ENCODE measurements at regions not wholly inside any gene's neighbourhood (a gene's known extent, or its start where the extent isn't known, plus 50 kb on each side); places are given as distances from the start of the nearest gene placed in this dataset.
"Not testable (repeated sequence)": the region's sequence is repeated elsewhere in the genome, so short reads cannot be mapped to it uniquely, and the experiment has no call there.

GRCh38 chrY:10958122-10958521 lies 1430.4 kb downstream of the TSPY10 start:
- 0 to 30% (median 28%) methylated on average over 1 to 3 of the region's 3 CpGs; no CpG with 5 or more reads in 1 of the 4 donors for WGBS, 4 donors
- intact Hi-C loops (cut with DNase I) = not testable (repeated sequence)

GRCh38 chrY:10973422-10973821 lies 1445.7 kb downstream of the TSPY10 start:
- 21 to 76% (median 57%) methylated on average over 8 to 10 of the region's 10 CpGs; no CpG with 5 or more reads in 1 of the 4 donors for WGBS, 4 donors
- DNase-seq = peak in 1 of 7 donors; percentile 11
- intact Hi-C loops (cut with DNase I) = no loop called here

More at GRCh38 chrY:10958122-10958521, 1430.4 kb downstream of the TSPY10 start:
- H3K27ac ChIP-seq; DNase-seq; H3K27me3 ChIP-seq; H3K36me3 ChIP-seq (replicated peaks in 1 of 2); H3K4me3 ChIP-seq; H3K4me1 ChIP-seq (replicated peaks in 1 of 2); H3K9me3 ChIP-seq (replicated peaks in 1 of 3): not testable (repeated sequence)

GRCh38 chrY:10986655-10987054 lies 1459.0 kb downstream of the TSPY10 start:
- TF ChIP-seq POLR2A (IDR thresholded peaks at IDR 0.05) (no peak), CTCF (IDR thresholded peaks at IDR 0.05) (no peak)
- intact Hi-C loops (cut with DNase I) = no loop called here
- DNase-seq = no peak
- H3K4me3 ChIP-seq = no peak overlapping the region
- no peak overlapping the region for H3K27ac ChIP-seq
- 10 to 57% (median 46%) methylated on average over 1 to 2 of the region's 2 CpGs for WGBS, 4 donors
- no peaks in the 10 kb centered on the region for H3K36me3 ChIP-seq (replicated peaks in 1 of 2)
- no peaks in the 10 kb centered on the region for H3K4me1 ChIP-seq (replicated peaks in 1 of 2)
- no peaks in the 10 kb centered on the region for H3K27me3 ChIP-seq
- no peaks in the 10 kb centered on the region for H3K9me3 ChIP-seq (replicated peaks in 1 of 3)

More at GRCh38 chrY:10973422-10973821, 1445.7 kb downstream of the TSPY10 start:
- Histone ChIP-seq H3K27me3 (no peaks in the 10 kb centered on the region), H3K4me3 (no peak overlapping the region), H3K36me3 (replicated peaks in 1 of 2) (no peaks in the 10 kb centered on the region), H3K27ac (no peak overlapping the region), H3K4me1 (replicated peaks in 1 of 2) (no peaks in the 10 kb centered on the region), H3K9me3 (replicated peaks in 1 of 3) (no peaks in the 10 kb centered on the region)
- TF ChIP-seq POLR2A (IDR thresholded peaks at IDR 0.05) = no peak
- no peak for TF ChIP-seq CTCF (IDR thresholded peaks at IDR 0.05)

GRCh38 chrY:10987626-10988025 lies 1459.9 kb downstream of the TSPY10 start:
- no peak for DNase-seq
- 36 to 41% methylated on average over 1 of the region's 1 CpG; no CpG with 5 or more reads in 2 of the 4 donors for WGBS, 4 donors
- Histone ChIP-seq H3K27me3 (no peaks in the 10 kb centered on the region), H3K36me3 (replicated peaks in 1 of 2) (no peaks in the 10 kb centered on the region), H3K27ac (no peak overlapping the region), H3K9me3 (replicated peaks in 1 of 3) (no peaks in the 10 kb centered on the region), H3K4me3 (no peak overlapping the region), H3K4me1 (replicated peaks in 1 of 2) (no peaks in the 10 kb centered on the region)
- TF ChIP-seq CTCF (IDR thresholded peaks at IDR 0.05) = no peak
- no peak for TF ChIP-seq POLR2A (IDR thresholded peaks at IDR 0.05)
- intact Hi-C loops (cut with DNase I) = no loop called here

- intact Hi-C loops (cut with DNase I) = no loop called here
- Histone ChIP-seq H3K4me1 (replicated peaks in 1 of 2) (no peaks in the 10 kb centered on the region), H3K4me3 (no peak overlapping the region), H3K36me3 (replicated peaks in 1 of 2) (no peaks in the 10 kb centered on the region), H3K27ac (no peak overlapping the region), H3K9me3 (replicated peaks in 1 of 3) (no peaks in the 10 kb centered on the region), H3K27me3 (no peaks in the 10 kb centered on the region)
- WGBS, 4 donors = 0 to 46% (median 42%) methylated on average over 1 to 2 of the region's 2 CpGs; no CpG with 5 or more reads in 1 of the 4 donors
- TF ChIP-seq CTCF (IDR thresholded peaks at IDR 0.05) (no peak), POLR2A (IDR thresholded peaks at IDR 0.05) (no peak)
- DNase-seq = no peak
Observed at GRCh38 chrY:10993955-10994354, 1466.3 kb downstream of the TSPY10 start.

GRCh38 chrY:10999715-11000114 lies 1472.0 kb downstream of the TSPY10 start:
- H3K27ac ChIP-seq; H3K27me3 ChIP-seq; H3K9me3 ChIP-seq (replicated peaks in 1 of 3); H3K4me1 ChIP-seq (replicated peaks in 1 of 2); H3K4me3 ChIP-seq; H3K36me3 ChIP-seq (replicated peaks in 1 of 2); intact Hi-C loops (cut with DNase I); DNase-seq: not testable (repeated sequence)
- 15 to 45% (median 45%) methylated on average over 3 to 5 of the region's 5 CpGs; no CpG with 5 or more reads in 1 of the 4 donors for WGBS, 4 donors

GRCh38 chrY:11014229-11014628 lies 1486.5 kb downstream of the TSPY10 start:
- H3K4me3 ChIP-seq; H3K27me3 ChIP-seq; intact Hi-C loops (cut with DNase I); H3K27ac ChIP-seq; H3K36me3 ChIP-seq (replicated peaks in 1 of 2); H3K9me3 ChIP-seq (replicated peaks in 1 of 3); H3K4me1 ChIP-seq (replicated peaks in 1 of 2); DNase-seq: not testable (repeated sequence)
- 36% methylated on average over 3 of the region's 3 CpGs; no CpG with 5 or more reads in 2 of the 4 donors for WGBS, 4 donors

Data from adrenal gland (tissue), 9 donors.